RWPE2 (cell line): ENCODE measurements at regions not wholly inside any gene's neighbourhood (a gene's known extent, or its start where the extent isn't known, plus 50 kb on each side); places are given as distances from the start of the nearest gene placed in this dataset.
"Not testable (repeated sequence)": the region's sequence is repeated elsewhere in the genome, so short reads cannot be mapped to it uniquely, and the experiment has no call there.

ENCODE experiments used
- ATAC-seq: fragments of 200-7000 bp; cut with Tn5 transposase; 3 replicates; pipeline ENCODE4 v1.9.1; 2021; ENCODE audit warnings: low read depth
- DNase-seq: peaks from one replicate; pipeline ENCODE4 v3.0.0-alpha.2; 2020; ENCODE audit warnings: low spot score
- H3K27ac ChIP-seq: fragments of 450-650 bp; 2 replicates; pipeline ENCODE4 v1.5.1; 2017; ENCODE audit warnings: mild to moderate bottlenecking; ENCODE audit not compliant: poor library complexity, severe bottlenecking
- H3K27me3 ChIP-seq: fragments of 250-450 bp; sonication (Bioruptor Pico); 2 replicates; pipeline ENCODE4 v1.5.1; 2021; ENCODE audit warnings: mild to moderate bottlenecking, moderate library complexity; ENCODE audit not compliant: insufficient read depth, poor library complexity, severe bottlenecking
- H3K36me3 ChIP-seq: fragments of 250-450 bp; sonication (Bioruptor Pico); 2 replicates; pipeline ENCODE4 v1.5.1; 2020; ENCODE audit warnings: low read depth, mild to moderate bottlenecking, moderate library complexity
- H3K4me1 ChIP-seq: fragments of 250-450 bp; sonication (Bioruptor Pico); 2 replicates; pipeline ENCODE4 v1.5.1; 2021; ENCODE audit warnings: mild to moderate bottlenecking, moderate library complexity; ENCODE audit not compliant: insufficient read depth, poor library complexity, severe bottlenecking
- H3K4me3 ChIP-seq: fragments of 250-450 bp; sonication (Bioruptor Pico); 2 replicates; pipeline ENCODE4 v1.5.1; 2021; ENCODE audit warnings: mild to moderate bottlenecking, moderate library complexity; ENCODE audit not compliant: severe bottlenecking
- H3K9me3 ChIP-seq: fragments of 250-450 bp; sonication (Bioruptor Pico); 2 replicates; pipeline ENCODE4 v1.5.1; 2021; ENCODE audit warnings: mild to moderate bottlenecking, moderate library complexity; ENCODE audit not compliant: severe bottlenecking
- TF ChIP-seq, protein P1 (sequence below): fragments of 450-650 bp; IDR thresholded peaks from one replicate; pipeline ENCODE4 v1.5.1; 2017; ENCODE audit warnings: mild to moderate bottlenecking, moderate library complexity; ENCODE audit not compliant: poor library complexity, severe bottlenecking

DNA sequence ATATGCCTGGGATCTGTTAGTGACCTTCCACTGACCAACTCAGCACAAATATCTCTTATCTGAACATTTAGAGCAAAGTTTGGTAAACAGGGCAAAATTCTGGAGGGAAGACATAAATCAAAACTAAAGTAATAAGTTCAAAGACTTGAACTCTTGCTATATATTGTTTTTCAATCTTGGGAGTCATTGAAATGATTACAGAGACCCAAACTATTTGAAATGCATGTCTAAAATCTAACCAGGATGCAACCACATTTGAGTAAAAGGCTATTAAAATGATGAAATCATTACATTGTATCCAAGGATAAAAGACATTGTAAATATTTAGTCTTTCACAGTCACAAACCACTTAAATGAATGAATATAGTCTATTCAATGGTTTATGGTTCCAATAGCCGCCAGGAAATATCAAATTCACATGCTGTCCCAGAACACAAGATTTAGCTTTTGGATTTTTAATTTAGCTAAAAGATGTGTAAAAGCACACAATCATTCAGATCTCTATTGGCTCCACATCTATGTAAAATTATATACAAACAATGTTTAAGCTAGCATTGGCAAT lies 256.6 kb upstream of the EPHA7 start:
- Histone ChIP-seq H3K4me3 (no peak overlapping the region), H3K27ac (no peak overlapping the region), H3K36me3 (no peaks in the 10 kb centered on the region), H3K9me3 (no peaks in the 10 kb centered on the region), H3K27me3 (no peaks in the 10 kb centered on the region), H3K4me1 (no peaks in the 10 kb centered on the region)
- ATAC-seq (no peak), DNase-seq (no peak)
- TF ChIP-seq, protein P1, sequence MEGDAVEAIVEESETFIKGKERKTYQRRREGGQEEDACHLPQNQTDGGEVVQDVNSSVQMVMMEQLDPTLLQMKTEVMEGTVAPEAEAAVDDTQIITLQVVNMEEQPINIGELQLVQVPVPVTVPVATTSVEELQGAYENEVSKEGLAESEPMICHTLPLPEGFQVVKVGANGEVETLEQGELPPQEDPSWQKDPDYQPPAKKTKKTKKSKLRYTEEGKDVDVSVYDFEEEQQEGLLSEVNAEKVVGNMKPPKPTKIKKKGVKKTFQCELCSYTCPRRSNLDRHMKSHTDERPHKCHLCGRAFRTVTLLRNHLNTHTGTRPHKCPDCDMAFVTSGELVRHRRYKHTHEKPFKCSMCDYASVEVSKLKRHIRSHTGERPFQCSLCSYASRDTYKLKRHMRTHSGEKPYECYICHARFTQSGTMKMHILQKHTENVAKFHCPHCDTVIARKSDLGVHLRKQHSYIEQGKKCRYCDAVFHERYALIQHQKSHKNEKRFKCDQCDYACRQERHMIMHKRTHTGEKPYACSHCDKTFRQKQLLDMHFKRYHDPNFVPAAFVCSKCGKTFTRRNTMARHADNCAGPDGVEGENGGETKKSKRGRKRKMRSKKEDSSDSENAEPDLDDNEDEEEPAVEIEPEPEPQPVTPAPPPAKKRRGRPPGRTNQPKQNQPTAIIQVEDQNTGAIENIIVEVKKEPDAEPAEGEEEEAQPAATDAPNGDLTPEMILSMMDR, result no peak

DNA sequence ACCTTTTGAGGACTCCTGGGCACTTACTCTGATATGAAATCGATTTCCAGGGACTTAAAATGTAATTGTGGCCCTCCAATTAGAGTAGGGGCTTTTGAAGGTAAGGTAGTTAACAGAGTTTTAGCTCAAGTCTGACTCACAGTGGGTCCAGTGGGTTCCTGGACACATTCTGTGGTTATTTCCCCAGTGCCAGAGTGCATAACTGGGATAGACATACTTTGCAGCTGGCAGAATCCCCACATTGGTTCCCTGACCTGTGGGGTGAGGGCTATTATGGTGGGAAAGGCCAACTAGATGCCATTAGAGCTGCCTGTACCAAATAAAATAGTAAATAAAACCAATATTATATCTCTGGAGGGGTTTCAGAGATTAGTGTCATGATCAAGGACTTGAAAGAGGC lies 243.8 kb upstream of the EPHA7 start:
- ATAC-seq (no peak), DNase-seq (no peak)
- H3K4me3 ChIP-seq, result no peak overlapping the region
- H3K27me3 ChIP-seq, result no peaks in the 10 kb centered on the region
- no peaks in the 10 kb centered on the region for H3K9me3 ChIP-seq
- no peaks in the 10 kb centered on the region for H3K4me1 ChIP-seq
- H3K36me3 ChIP-seq, result no peaks in the 10 kb centered on the region
- TF ChIP-seq, protein P1, result no peak
- no peak overlapping the region for H3K27ac ChIP-seq

DNA sequence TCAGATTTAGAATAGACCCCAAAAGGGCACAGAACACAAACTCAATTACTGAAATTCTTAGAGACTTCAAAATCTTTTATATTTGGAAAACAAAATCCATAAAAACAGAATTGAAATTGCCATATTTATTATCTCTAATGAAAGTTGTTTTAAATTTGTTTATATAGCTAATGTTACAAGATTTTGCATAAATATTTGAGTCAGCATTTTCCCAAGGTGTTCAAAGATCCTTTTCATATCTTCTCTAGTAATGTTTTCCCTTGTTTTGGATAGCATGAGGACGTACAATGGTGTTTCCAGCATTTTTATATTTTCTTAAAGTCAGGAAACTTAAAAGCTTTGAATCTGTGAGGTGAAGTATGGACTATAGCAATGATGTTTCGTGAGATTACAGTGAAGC lies 235.2 kb upstream of the EPHA7 start:
- Histone ChIP-seq H3K4me3 (no peak overlapping the region), H3K9me3 (no peaks in the 10 kb centered on the region), H3K4me1 (no peaks in the 10 kb centered on the region), H3K27ac (no peak overlapping the region), H3K36me3 (no peaks in the 10 kb centered on the region), H3K27me3 (no peaks in the 10 kb centered on the region)
- no peak for ATAC-seq
- TF ChIP-seq, protein P1, result no peak
- DNase-seq, result no peak

DNA sequence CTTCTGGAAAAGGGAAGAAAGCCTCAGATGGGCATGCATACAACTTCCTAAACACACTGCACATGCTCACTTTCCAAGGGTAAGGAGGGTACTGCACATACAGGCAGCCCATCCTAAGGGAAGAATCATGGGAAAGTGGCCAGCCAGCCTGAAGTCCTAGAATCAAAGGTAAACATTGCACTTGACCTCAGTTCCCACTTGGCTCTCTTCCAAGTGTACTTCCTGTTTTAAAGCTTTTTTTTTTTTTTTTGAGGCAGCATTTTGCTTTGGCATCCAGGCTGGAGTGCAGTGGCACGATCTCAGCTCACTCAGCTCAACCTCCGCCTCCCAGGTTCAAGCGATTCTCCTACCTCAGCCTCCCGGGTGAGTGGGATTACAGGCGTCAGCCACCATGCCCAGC lies 225.3 kb upstream of the EPHA7 start:
- Histone ChIP-seq H3K36me3 (no peaks in the 10 kb centered on the region), H3K27ac (no peak overlapping the region), H3K4me1 (no peaks in the 10 kb centered on the region), H3K27me3 (no peaks in the 10 kb centered on the region), H3K4me3 (no peak overlapping the region), H3K9me3 (no peaks in the 10 kb centered on the region)
- DNase-seq, result no peak
- no peak for ATAC-seq
- TF ChIP-seq, protein P1, result no peak

DNA sequence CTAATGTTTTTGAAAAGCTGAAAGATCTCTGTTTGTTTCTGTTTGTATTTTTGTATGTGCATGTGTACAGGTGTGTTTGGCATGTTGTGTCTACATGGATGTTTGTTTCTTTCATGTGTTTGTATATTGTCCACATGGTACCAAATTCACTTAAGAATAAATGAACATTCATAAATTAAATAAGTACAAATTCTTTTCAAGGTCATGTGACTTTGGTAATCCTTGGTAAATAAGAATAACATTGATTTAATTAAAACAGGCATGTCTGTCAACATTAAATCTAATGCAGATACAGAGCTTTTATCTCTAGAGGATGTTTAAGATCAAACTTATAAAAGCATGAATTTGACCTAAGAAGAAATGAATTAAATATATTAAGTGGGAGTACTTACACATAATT lies 219.8 kb upstream of the EPHA7 start:
- no peaks in the 10 kb centered on the region for H3K4me1 ChIP-seq
- TF ChIP-seq, protein P1, result no peak
- DNase-seq (no peak), ATAC-seq (no peak)
- H3K27ac ChIP-seq, result no peak overlapping the region
- H3K4me3 ChIP-seq, result peak overlapping the region; percentile 17
- H3K9me3 ChIP-seq, result no peaks in the 10 kb centered on the region
- H3K36me3 ChIP-seq, result no peaks in the 10 kb centered on the region
- H3K27me3 ChIP-seq, result no peaks in the 10 kb centered on the region

DNA sequence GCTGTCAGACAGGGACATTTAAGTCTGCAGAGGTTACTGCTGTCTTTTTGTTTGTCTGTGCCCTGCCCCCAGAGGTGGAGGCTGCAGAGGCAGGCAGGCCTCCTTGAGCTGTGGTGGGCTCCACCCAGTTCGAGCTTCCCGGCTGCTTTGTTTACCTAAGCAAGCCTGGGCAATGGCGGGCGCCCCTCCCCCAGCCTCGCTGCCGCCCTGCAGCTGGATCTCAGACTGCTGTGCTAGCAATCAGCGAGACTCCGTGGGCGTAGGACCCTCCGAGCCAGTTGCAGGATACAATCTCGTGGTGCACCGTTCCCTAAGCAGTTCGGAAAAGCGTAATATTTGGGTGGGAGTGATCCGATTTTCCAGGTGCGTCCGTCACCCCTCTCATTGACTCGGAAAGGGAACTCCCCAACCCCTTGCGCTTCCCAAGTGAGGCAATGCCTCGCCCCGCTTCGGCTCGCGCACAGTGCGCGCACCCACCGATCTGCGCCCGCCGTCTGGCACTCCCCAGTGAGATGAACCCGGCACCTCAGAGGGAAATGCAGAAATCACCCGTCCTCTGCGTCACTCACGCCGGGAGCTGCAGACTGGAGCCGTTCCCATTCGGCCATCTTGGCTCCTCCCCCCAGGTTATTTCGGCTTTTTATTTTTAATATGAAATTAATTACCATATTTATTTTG lies 217.8 kb upstream of the EPHA7 start:
- not testable (repeated sequence) for H3K36me3 ChIP-seq, DNase-seq, H3K9me3 ChIP-seq, H3K27me3 ChIP-seq, H3K4me3 ChIP-seq, ATAC-seq, H3K4me1 ChIP-seq, H3K27ac ChIP-seq
